ENCODE measurements at regions not wholly inside any gene's neighbourhood (a gene's known extent, or its start where the extent isn't known, plus 50 kb on each side); places are given as distances from the start of the nearest gene placed in this dataset.

DNA sequence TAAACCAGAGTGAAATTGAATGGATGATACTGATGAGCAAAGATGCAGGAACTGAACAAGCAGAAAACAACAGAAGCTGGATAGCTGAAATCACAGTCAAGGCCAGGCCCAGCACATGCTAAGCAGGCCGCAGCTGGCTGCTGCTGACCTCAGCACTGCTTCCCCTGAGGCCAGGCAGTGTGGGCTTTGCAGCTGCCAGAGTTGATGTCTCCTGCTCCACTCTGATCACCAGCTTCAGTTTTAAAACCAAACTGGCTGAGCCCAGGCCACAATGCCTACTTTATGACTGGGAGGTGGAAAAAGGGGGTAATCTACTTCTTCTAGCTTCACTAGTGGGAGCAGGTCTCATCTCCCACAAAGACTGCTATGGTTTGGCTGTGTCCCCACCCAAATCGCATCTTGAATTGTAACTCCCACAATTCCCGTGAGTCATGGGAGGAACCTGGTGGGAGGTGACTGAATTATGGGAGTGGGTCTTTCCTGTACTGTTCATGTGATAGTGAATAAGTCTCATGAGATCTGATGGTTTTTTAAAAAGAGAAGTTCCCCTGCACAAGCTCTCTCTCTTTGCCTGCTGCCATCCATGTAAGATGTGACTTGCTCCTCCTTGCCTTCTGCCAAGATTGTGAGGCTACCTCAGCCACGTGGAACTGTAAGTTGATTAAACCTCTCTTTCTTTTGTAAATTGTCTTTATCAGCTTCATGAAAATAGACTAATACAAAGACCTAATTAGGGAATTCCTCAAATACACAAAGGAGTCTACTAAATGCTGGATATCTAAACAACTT lies 136.4 kb upstream of the ITGB1 start (continued):
- TF ChIP-seq, protein P1, sequence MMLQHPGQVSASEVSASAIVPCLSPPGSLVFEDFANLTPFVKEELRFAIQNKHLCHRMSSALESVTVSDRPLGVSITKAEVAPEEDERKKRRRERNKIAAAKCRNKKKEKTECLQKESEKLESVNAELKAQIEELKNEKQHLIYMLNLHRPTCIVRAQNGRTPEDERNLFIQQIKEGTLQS (IDR thresholded peaks at IDR 0.05) = no peak
- TF ChIP-seq NR2F2 (IDR thresholded peaks at IDR 0.05) = no peak
- no peak for TF ChIP-seq FOXA2 (IDR thresholded peaks at IDR 0.05)
- TF ChIP-seq, protein P2, sequence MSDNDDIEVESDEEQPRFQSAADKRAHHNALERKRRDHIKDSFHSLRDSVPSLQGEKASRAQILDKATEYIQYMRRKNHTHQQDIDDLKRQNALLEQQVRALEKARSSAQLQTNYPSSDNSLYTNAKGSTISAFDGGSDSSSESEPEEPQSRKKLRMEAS (IDR thresholded peaks at IDR 0.05) = no peak
- TF ChIP-seq, protein P3, sequence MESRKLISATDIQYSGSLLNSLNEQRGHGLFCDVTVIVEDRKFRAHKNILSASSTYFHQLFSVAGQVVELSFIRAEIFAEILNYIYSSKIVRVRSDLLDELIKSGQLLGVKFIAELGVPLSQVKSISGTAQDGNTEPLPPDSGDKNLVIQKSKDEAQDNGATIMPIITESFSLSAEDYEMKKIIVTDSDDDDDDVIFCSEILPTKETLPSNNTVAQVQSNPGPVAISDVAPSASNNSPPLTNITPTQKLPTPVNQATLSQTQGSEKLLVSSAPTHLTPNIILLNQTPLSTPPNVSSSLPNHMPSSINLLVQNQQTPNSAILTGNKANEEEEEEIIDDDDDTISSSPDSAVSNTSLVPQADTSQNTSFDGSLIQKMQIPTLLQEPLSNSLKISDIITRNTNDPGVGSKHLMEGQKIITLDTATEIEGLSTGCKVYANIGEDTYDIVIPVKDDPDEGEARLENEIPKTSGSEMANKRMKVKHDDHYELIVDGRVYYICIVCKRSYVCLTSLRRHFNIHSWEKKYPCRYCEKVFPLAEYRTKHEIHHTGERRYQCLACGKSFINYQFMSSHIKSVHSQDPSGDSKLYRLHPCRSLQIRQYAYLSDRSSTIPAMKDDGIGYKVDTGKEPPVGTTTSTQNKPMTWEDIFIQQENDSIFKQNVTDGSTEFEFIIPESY (IDR thresholded peaks at IDR 0.05) = no peak

- no peak overlapping the region for H3K27ac ChIP-seq (ENCODE audit: low read depth in 1 of 2, low read length in 2 of 2)
- H3K4me1 ChIP-seq (ENCODE audit: control insufficient read depth in 4 of 4, insufficient read depth in 4 of 4, low read length in 3 of 4) = no peaks in the 10 kb centered on the region
- WGBS = 92% methylated on average over 3 of the region's 3 CpGs
- H3K4me3 ChIP-seq (ENCODE audit: low read depth in 1 of 3, low read length in 3 of 3) = no peak overlapping the region
- no peak for DNase-seq (ENCODE audit: low spot score)
- H3K27me3 ChIP-seq (ENCODE audit: control insufficient read depth in 4 of 4, insufficient read depth in 4 of 4, low read length in 3 of 4) = no peaks in the 10 kb centered on the region
- TF ChIP-seq, protein P1 (IDR thresholded peaks at IDR 0.05) = no peak
- no peak for TF ChIP-seq HNF4G (IDR thresholded peaks at IDR 0.05)
- no peak for TF ChIP-seq RXRA (IDR thresholded peaks at IDR 0.05)
- TF ChIP-seq YY1 (IDR thresholded peaks at IDR 0.05) = no peak
- TF ChIP-seq, protein P3 (IDR thresholded peaks at IDR 0.05) = no peak
- no peak for TF ChIP-seq SP1 (IDR thresholded peaks at IDR 0.05)
- no peak for TF ChIP-seq JUND (IDR thresholded peaks at IDR 0.05)
- TF ChIP-seq, protein P2 (IDR thresholded peaks at IDR 0.05) = no peak
- TF ChIP-seq GABPA (IDR thresholded peaks at IDR 0.05 in 1 of 2, conservative IDR thresholded peaks at IDR 0.05 in 1 of 2) = no peak
- TF ChIP-seq FOXA1 (IDR thresholded peaks at IDR 0.05) = no peak
- TF ChIP-seq NR2F2 (IDR thresholded peaks at IDR 0.05) = no peak
- H3K9me3 ChIP-seq (ENCODE audit: control insufficient read depth in 4 of 4, low read length in 3 of 4) = peaks cover 0 to 2% (median 0%) of the 10 kb centered on the region in 4 donors
- no peak overlapping the region for H3K9ac ChIP-seq (ENCODE audit: low read depth in 1 of 2, low read length in 2 of 2)
- H3K36me3 ChIP-seq (ENCODE audit: control insufficient read depth in 4 of 4, insufficient read depth in 3 of 4, low read depth in 1 of 4, low read length in 3 of 4) = no peaks in the 10 kb centered on the region
Measured at GRCh38 chr10:33093362-33093761, 135.3 kb upstream of the ITGB1 start.

GRCh38 chr10:33092596-33092995 lies 134.6 kb upstream of the ITGB1 start:
- Histone ChIP-seq H3K4me3 (ENCODE audit: low read depth in 1 of 3, low read length in 3 of 3) (no peak overlapping the region), H3K4me1 (ENCODE audit: control insufficient read depth in 4 of 4, insufficient read depth in 4 of 4, low read length in 3 of 4) (no peaks in the 10 kb centered on the region), H3K27me3 (ENCODE audit: control insufficient read depth in 4 of 4, insufficient read depth in 4 of 4, low read length in 3 of 4) (no peaks in the 10 kb centered on the region), H3K27ac (ENCODE audit: low read depth in 1 of 2, low read length in 2 of 2) (no peak overlapping the region), H3K9ac (ENCODE audit: low read depth in 1 of 2, low read length in 2 of 2) (no peak overlapping the region), H3K9me3 (ENCODE audit: control insufficient read depth in 4 of 4, low read length in 3 of 4) (peaks cover 0 to 2% (median 0%) of the 10 kb centered on the region in 4 donors), H3K36me3 (ENCODE audit: control insufficient read depth in 4 of 4, insufficient read depth in 3 of 4, low read depth in 1 of 4, low read length in 3 of 4) (no peaks in the 10 kb centered on the region)
- no peak for DNase-seq (ENCODE audit: low spot score)
- 94% methylated on average over 1 of the region's 1 CpG for WGBS
- TF ChIP-seq TAF1 (conservative IDR thresholded peaks at IDR 0.05) (no peak), REST (IDR thresholded peaks at IDR 0.05) (no peak), CTCF (IDR thresholded peaks at IDR 0.05; ENCODE audit: low read depth, low read length, missing input control) (no peak), HNF4A (conservative IDR thresholded peaks at IDR 0.05) (no peak), RXRA (IDR thresholded peaks at IDR 0.05) (no peak), FOXA2 (IDR thresholded peaks at IDR 0.05) (no peak), NR2F2 (IDR thresholded peaks at IDR 0.05) (no peak)
- TF ChIP-seq, protein P3 (IDR thresholded peaks at IDR 0.05) = no peak

Data from liver (tissue), 8 donors.